ENCODE measurements at regions not wholly inside any gene's neighbourhood (a gene's known extent, or its start where the extent isn't known, plus 50 kb on each side); places are given as distances from the start of the nearest gene placed in this dataset.

- BruUV-seq (replicated peaks): no TSS peak
- ChIA-PET POLR2A (ENCODE audit: unreplicated experiment) (no interaction called here), CTCF (no interaction called here)
- Histone ChIP-seq H3K36me3 (ENCODE audit: low read depth, low read length) (no peaks in the 10 kb centered on the region), H3F3A (ENCODE audit: low read length, unreplicated experiment) (no peaks in the 10 kb centered on the region), H3K9me2 (replicated peaks; ENCODE audit: low read length) (no peaks in the 10 kb centered on the region), H3K4me2 (ENCODE audit: low read length) (no peak overlapping the region), H3K4me1 (ENCODE audit: insufficient read depth, low read length) (no peaks in the 10 kb centered on the region), H2AFZ (ENCODE audit: low read length) (no peak overlapping the region), H3K4me3 (ENCODE audit: low read length) (no peak overlapping the region), H3K27ac (ENCODE audit: low read length) (no peak overlapping the region), H4K20me1 (ENCODE audit: low read length) (no peaks in the 10 kb centered on the region), H3K9ac (ENCODE audit: low read length) (no peak overlapping the region), H3K27me3 (ENCODE audit: low read length) (no peaks in the 10 kb centered on the region), H3K9me3 (ENCODE audit: low read length) (0 out of 2 replicates have a peak, but pooled peaks cover 3% of the 10 kb centered on the region), H3K79me2 (ENCODE audit: low read length) (no peaks in the 10 kb centered on the region)
- intact Hi-C loops (cut with micrococcal nuclease): no loop called here
- TF ChIP-seq, protein P1, sequence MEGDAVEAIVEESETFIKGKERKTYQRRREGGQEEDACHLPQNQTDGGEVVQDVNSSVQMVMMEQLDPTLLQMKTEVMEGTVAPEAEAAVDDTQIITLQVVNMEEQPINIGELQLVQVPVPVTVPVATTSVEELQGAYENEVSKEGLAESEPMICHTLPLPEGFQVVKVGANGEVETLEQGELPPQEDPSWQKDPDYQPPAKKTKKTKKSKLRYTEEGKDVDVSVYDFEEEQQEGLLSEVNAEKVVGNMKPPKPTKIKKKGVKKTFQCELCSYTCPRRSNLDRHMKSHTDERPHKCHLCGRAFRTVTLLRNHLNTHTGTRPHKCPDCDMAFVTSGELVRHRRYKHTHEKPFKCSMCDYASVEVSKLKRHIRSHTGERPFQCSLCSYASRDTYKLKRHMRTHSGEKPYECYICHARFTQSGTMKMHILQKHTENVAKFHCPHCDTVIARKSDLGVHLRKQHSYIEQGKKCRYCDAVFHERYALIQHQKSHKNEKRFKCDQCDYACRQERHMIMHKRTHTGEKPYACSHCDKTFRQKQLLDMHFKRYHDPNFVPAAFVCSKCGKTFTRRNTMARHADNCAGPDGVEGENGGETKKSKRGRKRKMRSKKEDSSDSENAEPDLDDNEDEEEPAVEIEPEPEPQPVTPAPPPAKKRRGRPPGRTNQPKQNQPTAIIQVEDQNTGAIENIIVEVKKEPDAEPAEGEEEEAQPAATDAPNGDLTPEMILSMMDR (conservative IDR thresholded peaks at IDR 0.05; ENCODE audit: low read depth, low read length): no peak
- TF ChIP-seq EZH2 (IDR thresholded peaks at IDR 0.05; ENCODE audit: low read length, unreplicated experiment) (no peak), EZH2phosphoT487 (IDR thresholded peaks at IDR 0.05; ENCODE audit: borderline replicate concordance, low read length) (no peak)
- no peak for DNase-seq
- no peak for ATAC-seq
Observed at GRCh38 chr5:15260356-15261268, 239.4 kb upstream of the FBXL7 start.

DNA sequence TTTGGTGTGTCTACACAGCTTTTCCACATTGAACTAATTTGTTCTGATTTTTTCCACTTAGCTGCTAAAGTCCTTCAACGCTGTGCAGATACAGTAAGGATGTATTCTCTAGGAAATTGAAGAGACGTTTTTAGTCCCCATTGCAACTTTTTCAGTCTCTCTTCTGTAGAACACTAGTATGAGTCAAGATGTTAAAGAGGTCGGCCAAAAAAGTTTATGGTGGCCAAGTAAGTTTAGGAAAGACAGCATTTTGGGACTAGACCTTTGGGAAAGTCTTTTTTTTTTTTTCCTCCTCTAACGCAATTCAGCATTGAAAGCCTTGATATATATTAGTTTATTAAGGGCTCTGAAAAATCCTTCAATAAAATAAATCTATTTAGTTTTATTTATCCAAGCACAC lies 243.5 kb upstream of the FBXL7 start:
- H3K4me2 ChIP-seq (ENCODE audit: low read length): no peak overlapping the region
- H3K9ac ChIP-seq (ENCODE audit: low read length): no peak overlapping the region
- TF ChIP-seq EZH2 (IDR thresholded peaks at IDR 0.05; ENCODE audit: low read length, unreplicated experiment): no peak
- no peak for TF ChIP-seq EZH2phosphoT487 (IDR thresholded peaks at IDR 0.05; ENCODE audit: borderline replicate concordance, low read length)
- TF ChIP-seq, protein P1 (conservative IDR thresholded peaks at IDR 0.05; ENCODE audit: low read depth, low read length): no peak
- no TSS peak for BruUV-seq (replicated peaks)
- H3K36me3 ChIP-seq (ENCODE audit: low read depth, low read length): no peaks in the 10 kb centered on the region
- no peaks in the 10 kb centered on the region for H3F3A ChIP-seq (ENCODE audit: low read length, unreplicated experiment)
- intact Hi-C loops (cut with micrococcal nuclease): no loop called here
- no peak overlapping the region for H3K27ac ChIP-seq (ENCODE audit: low read length)
- ChIA-PET POLR2A (ENCODE audit: unreplicated experiment) (no interaction called here), CTCF (no interaction called here)
- 0 out of 2 replicates have a peak, but pooled peaks cover 10% of the 10 kb centered on the region for H3K9me3 ChIP-seq (ENCODE audit: low read length)
- no peak overlapping the region for H3K4me3 ChIP-seq (ENCODE audit: low read length)
- H3K4me1 ChIP-seq (ENCODE audit: insufficient read depth, low read length): no peaks in the 10 kb centered on the region
- DNase-seq: no peak
- no peak overlapping the region for H2AFZ ChIP-seq (ENCODE audit: low read length)
- no peaks in the 10 kb centered on the region for H3K27me3 ChIP-seq (ENCODE audit: low read length)
- no peaks in the 10 kb centered on the region for H3K79me2 ChIP-seq (ENCODE audit: low read length)
- no peak for ATAC-seq
- no peaks in the 10 kb centered on the region for H3K9me2 ChIP-seq (replicated peaks; ENCODE audit: low read length)
- no peaks in the 10 kb centered on the region for H4K20me1 ChIP-seq (ENCODE audit: low read length)

- H3K79me2 ChIP-seq (ENCODE audit: low read length): no peaks in the 10 kb centered on the region
- DNase-seq: no peak
- intact Hi-C loops (cut with micrococcal nuclease): no loop called here
- H3K4me3 ChIP-seq (ENCODE audit: low read length): no peak overlapping the region
- H3K27ac ChIP-seq (ENCODE audit: low read length): no peak overlapping the region
- no peaks in the 10 kb centered on the region for H3K4me1 ChIP-seq (ENCODE audit: insufficient read depth, low read length)
- H3K27me3 ChIP-seq (ENCODE audit: low read length): no peaks in the 10 kb centered on the region
- H3K4me2 ChIP-seq (ENCODE audit: low read length): no peak overlapping the region
- ATAC-seq: no peak
- CTCF ChIA-PET: no interaction called here
- H3K9ac ChIP-seq (ENCODE audit: low read length): no peak overlapping the region
- H3K36me3 ChIP-seq (ENCODE audit: low read depth, low read length): no peaks in the 10 kb centered on the region
- no peaks in the 10 kb centered on the region for H3K9me2 ChIP-seq (replicated peaks; ENCODE audit: low read length)
- H4K20me1 ChIP-seq (ENCODE audit: low read length): no peaks in the 10 kb centered on the region
- H2AFZ ChIP-seq (ENCODE audit: low read length): no peak overlapping the region
- H3F3A ChIP-seq (ENCODE audit: low read length, unreplicated experiment): no peaks in the 10 kb centered on the region
- BruUV-seq (replicated peaks): no TSS peak
- POLR2A ChIA-PET (ENCODE audit: unreplicated experiment): no interaction called here
- no peak for TF ChIP-seq EZH2 (IDR thresholded peaks at IDR 0.05; ENCODE audit: low read length, unreplicated experiment)
- TF ChIP-seq, protein P1 (conservative IDR thresholded peaks at IDR 0.05; ENCODE audit: low read depth, low read length): no peak
- TF ChIP-seq EZH2phosphoT487 (IDR thresholded peaks at IDR 0.05; ENCODE audit: borderline replicate concordance, low read length): no peak
- 0 out of 2 replicates have a peak, but pooled peaks cover 10% of the 10 kb centered on the region for H3K9me3 ChIP-seq (ENCODE audit: low read length)
Observed at GRCh38 chr5:15255576-15255975, 244.4 kb upstream of the FBXL7 start.

Data from PC-3 (cell line).